ENCODE measurements at regions not wholly inside any gene's neighbourhood (a gene's known extent, or its start where the extent isn't known, plus 50 kb on each side); places are given as distances from the start of the nearest gene placed in this dataset.

DNA sequence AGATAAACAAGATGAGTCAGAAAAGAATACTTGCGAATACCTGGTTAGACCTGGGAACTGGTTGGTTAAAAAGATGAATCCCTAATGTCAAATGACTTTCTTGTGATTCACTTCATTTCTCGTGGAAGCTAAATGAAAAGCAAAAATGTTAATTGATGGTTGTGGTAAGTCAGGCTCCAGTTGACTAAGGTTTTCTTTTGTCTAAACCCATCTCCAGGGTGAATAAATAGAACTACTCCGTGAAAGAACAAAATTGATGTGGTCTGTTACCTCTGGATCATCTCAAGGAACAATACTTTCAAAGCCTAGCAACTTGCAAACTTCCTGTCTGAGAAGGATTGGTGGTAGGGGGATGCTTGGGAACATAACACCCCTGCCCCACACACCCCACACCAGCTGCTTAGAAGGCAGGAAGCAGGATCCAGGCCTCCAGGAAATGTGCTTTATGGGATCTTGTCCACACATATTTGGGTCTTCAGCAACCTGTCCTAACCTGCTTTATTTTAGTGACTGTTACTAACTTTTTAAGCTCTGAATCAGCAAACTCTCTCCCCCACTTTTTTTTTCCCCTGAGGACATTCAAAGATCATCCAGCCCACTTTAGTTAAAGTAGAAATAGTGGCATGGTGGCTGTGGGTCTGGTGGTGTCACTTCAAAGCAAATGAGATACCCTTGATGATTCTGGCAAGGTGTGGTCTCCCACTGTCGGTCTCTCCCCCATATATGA, 60.4 kb upstream of the PTHLH start:
- no peaks in the 10 kb centered on the region for H3K27me3 ChIP-seq (replicated peaks; ENCODE audit: insufficient read depth, low read length)
- H3K36me3 ChIP-seq (replicated peaks; ENCODE audit: insufficient read depth, low read length) = no peaks in the 10 kb centered on the region
- H4K20me1 ChIP-seq (ENCODE audit: insufficient read depth, low read length) = no peaks in the 10 kb centered on the region
- H3K79me2 ChIP-seq (ENCODE audit: low read length) = no peaks in the 10 kb centered on the region
- H3K4me3 ChIP-seq (ENCODE audit: low read length) = no peak overlapping the region
- no peak overlapping the region for H3K27ac ChIP-seq (ENCODE audit: low read length)
- H3K9me3 ChIP-seq (replicated peaks; ENCODE audit: insufficient read depth, low read length) = no peaks in the 10 kb centered on the region
- no peaks in the 10 kb centered on the region for H3K9me2 ChIP-seq (replicated peaks; ENCODE audit: insufficient read depth, low read length)
- H2AFZ ChIP-seq (ENCODE audit: low read length) = no peak overlapping the region
- no peak for DNase-seq
- TF ChIP-seq EZH2 (optimal IDR thresholded peaks at IDR 0.05; ENCODE audit: low read depth, low read length) (no peak), EZH2phosphoT487 (IDR thresholded peaks at IDR 0.05; ENCODE audit: low read length) (no peak)
- TF ChIP-seq, protein P1, sequence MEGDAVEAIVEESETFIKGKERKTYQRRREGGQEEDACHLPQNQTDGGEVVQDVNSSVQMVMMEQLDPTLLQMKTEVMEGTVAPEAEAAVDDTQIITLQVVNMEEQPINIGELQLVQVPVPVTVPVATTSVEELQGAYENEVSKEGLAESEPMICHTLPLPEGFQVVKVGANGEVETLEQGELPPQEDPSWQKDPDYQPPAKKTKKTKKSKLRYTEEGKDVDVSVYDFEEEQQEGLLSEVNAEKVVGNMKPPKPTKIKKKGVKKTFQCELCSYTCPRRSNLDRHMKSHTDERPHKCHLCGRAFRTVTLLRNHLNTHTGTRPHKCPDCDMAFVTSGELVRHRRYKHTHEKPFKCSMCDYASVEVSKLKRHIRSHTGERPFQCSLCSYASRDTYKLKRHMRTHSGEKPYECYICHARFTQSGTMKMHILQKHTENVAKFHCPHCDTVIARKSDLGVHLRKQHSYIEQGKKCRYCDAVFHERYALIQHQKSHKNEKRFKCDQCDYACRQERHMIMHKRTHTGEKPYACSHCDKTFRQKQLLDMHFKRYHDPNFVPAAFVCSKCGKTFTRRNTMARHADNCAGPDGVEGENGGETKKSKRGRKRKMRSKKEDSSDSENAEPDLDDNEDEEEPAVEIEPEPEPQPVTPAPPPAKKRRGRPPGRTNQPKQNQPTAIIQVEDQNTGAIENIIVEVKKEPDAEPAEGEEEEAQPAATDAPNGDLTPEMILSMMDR (IDR thresholded peaks at IDR 0.05; ENCODE audit: low read length) = no peak
- H3K9ac ChIP-seq (ENCODE audit: low read length) = no peak overlapping the region
- no peaks in the 10 kb centered on the region for H3F3A ChIP-seq (ENCODE audit: insufficient read depth, low read length)
- no peaks in the 10 kb centered on the region for H3K4me1 ChIP-seq (ENCODE audit: low read length)
- H3K4me2 ChIP-seq (ENCODE audit: low read depth, low read length) = no peak overlapping the region

DNA sequence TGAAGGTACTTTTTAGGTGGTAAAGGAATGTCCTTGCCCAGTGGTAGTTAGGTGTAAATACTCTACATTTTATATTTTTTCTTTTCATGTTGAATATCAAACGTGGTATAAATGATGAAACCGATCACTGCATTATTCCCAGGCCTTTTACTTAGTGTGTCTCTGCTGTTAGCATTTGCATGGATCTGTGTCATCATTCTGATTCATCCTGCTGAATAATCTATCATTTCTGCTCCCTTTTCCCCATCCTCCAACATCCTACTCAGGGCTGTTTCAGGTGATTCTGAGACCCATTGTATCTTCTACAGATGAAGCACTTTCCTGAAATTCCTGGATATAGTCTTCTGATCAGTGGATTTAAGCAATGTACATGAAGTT, 61.0 kb upstream of the PTHLH start:
- no peak overlapping the region for H3K4me3 ChIP-seq (ENCODE audit: low read length)
- H3K27ac ChIP-seq (ENCODE audit: low read length) = no peak overlapping the region
- no peak overlapping the region for H2AFZ ChIP-seq (ENCODE audit: low read length)
- H3K27me3 ChIP-seq (replicated peaks; ENCODE audit: insufficient read depth, low read length) = no peaks in the 10 kb centered on the region
- no peak overlapping the region for H3K9ac ChIP-seq (ENCODE audit: low read length)
- DNase-seq = no peak
- H3F3A ChIP-seq (ENCODE audit: insufficient read depth, low read length) = no peaks in the 10 kb centered on the region
- no peaks in the 10 kb centered on the region for H3K9me2 ChIP-seq (replicated peaks; ENCODE audit: insufficient read depth, low read length)
- no peak overlapping the region for H3K4me2 ChIP-seq (ENCODE audit: low read depth, low read length)
- no peaks in the 10 kb centered on the region for H3K9me3 ChIP-seq (replicated peaks; ENCODE audit: insufficient read depth, low read length)
- no peaks in the 10 kb centered on the region for H4K20me1 ChIP-seq (ENCODE audit: insufficient read depth, low read length)
- TF ChIP-seq EZH2phosphoT487 (IDR thresholded peaks at IDR 0.05; ENCODE audit: low read length) (no peak), EZH2 (optimal IDR thresholded peaks at IDR 0.05; ENCODE audit: low read depth, low read length) (no peak)
- TF ChIP-seq, protein P1 (IDR thresholded peaks at IDR 0.05; ENCODE audit: low read length) = no peak
- H3K36me3 ChIP-seq (replicated peaks; ENCODE audit: insufficient read depth, low read length) = no peaks in the 10 kb centered on the region
- no peaks in the 10 kb centered on the region for H3K4me1 ChIP-seq (ENCODE audit: low read length)
- H3K79me2 ChIP-seq (ENCODE audit: low read length) = no peaks in the 10 kb centered on the region

DNA sequence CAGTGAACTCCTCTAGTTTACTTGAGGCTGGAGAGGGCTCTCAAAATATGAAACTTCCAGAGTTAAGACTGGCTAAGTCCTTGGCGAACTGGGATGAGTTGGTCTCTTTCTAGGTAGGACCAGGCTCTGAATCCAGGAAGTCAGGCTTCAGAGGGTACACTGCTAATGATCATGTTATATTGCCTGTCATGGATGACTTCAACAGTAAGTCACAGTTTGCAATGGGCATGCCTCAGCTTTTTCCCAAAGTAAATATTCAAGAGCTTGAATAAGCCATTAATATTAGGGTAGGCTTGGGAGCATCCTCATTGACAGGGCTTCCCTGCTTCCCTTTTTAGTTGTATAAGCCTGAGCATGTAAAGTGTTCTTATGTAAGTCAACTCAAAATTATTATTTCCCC, 61.7 kb upstream of the PTHLH start:
- H3K4me1 ChIP-seq (ENCODE audit: low read length) = no peaks in the 10 kb centered on the region
- H3K36me3 ChIP-seq (replicated peaks; ENCODE audit: insufficient read depth, low read length) = no peaks in the 10 kb centered on the region
- TF ChIP-seq EZH2phosphoT487 (IDR thresholded peaks at IDR 0.05; ENCODE audit: low read length) (no peak), EZH2 (optimal IDR thresholded peaks at IDR 0.05; ENCODE audit: low read depth, low read length) (no peak)
- TF ChIP-seq, protein P1 (IDR thresholded peaks at IDR 0.05; ENCODE audit: low read length) = no peak
- no peaks in the 10 kb centered on the region for H3F3A ChIP-seq (ENCODE audit: insufficient read depth, low read length)
- no peak overlapping the region for H3K4me2 ChIP-seq (ENCODE audit: low read depth, low read length)
- H3K79me2 ChIP-seq (ENCODE audit: low read length) = no peaks in the 10 kb centered on the region
- no peaks in the 10 kb centered on the region for H3K9me3 ChIP-seq (replicated peaks; ENCODE audit: insufficient read depth, low read length)
- H3K27me3 ChIP-seq (replicated peaks; ENCODE audit: insufficient read depth, low read length) = no peaks in the 10 kb centered on the region
- H3K4me3 ChIP-seq (ENCODE audit: low read length) = no peak overlapping the region
- H2AFZ ChIP-seq (ENCODE audit: low read length) = no peak overlapping the region
- no peak for DNase-seq
- no peak overlapping the region for H3K27ac ChIP-seq (ENCODE audit: low read length)
- H3K9me2 ChIP-seq (replicated peaks; ENCODE audit: insufficient read depth, low read length) = no peaks in the 10 kb centered on the region
- H4K20me1 ChIP-seq (ENCODE audit: insufficient read depth, low read length) = no peaks in the 10 kb centered on the region
- no peak overlapping the region for H3K9ac ChIP-seq (ENCODE audit: low read length)
